ENCODE measurements at regions not wholly inside any gene's neighbourhood (a gene's known extent, or its start where the extent isn't known, plus 50 kb on each side); places are given as distances from the start of the nearest gene placed in this dataset.

DNA sequence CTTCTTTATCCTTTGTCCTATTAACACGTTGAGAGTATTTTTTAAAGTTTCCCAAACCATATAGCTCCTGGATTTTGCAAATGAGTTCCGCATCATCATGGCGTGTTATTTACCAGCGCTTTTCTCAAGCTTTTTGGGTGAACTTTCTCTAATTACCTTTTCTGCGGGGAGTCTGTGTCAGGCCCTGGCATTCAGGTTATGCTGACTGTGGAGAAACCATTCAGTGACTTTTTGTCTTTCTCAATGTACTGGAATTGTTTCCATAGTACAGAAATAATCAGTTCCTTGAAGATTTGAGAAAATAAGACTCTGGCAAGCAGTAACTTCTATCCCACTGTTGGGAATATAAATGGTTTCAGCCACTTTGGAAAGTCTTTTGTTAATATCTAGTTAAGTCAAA is 115.3 kb downstream of the CDH26 start:
- H4K20me1 ChIP-seq (ENCODE audit: insufficient read depth): no peaks in the 10 kb centered on the region
- H3K9me2 ChIP-seq: no peaks in the 10 kb centered on the region
- no peaks in the 10 kb centered on the region for H3F3A ChIP-seq (replicated peaks; ENCODE audit: insufficient read depth)
- no peak overlapping the region for H2AFZ ChIP-seq (ENCODE audit: low read depth)
- no peak overlapping the region for H3K9ac ChIP-seq
- ChIA-PET POLR2A (no interaction called here), CTCF (interaction anchor here (1.1 kb wide), 1 partner anchor 17 kb away, joined by 3 read pairs; no protein-coding TSS in a partner anchor)
- H3K27me3 ChIP-seq (ENCODE audit: insufficient read depth): no peaks in the 10 kb centered on the region
- no peaks in the 10 kb centered on the region for H3K9me3 ChIP-seq
- TF ChIP-seq GATA2 (CRISPR knock-in tag; IDR thresholded peaks at IDR 0.05) (no peak), YY1 (IDR thresholded peaks at IDR 0.05; ENCODE audit: low read depth) (no peak), USF1 (IDR thresholded peaks at IDR 0.05; ENCODE audit: borderline replicate concordance, low read depth) (no peak), SIN3A (IDR thresholded peaks at IDR 0.05; ENCODE audit: borderline replicate concordance, low read depth, low read length) (no peak), TEAD4 (IDR thresholded peaks at IDR 0.05; ENCODE audit: borderline replicate concordance, insufficient read depth) (no peak)
- H3K4me2 ChIP-seq: no peak overlapping the region
- DNase-seq: no peak
- WGBS (ENCODE audit: low lambda C conversion rate): 41% methylated on average over 5 of the region's 5 CpGs
- H3K4me3 ChIP-seq (ENCODE audit: low read depth in 2 of 2, low read length in 1 of 2): no peak overlapping the region
- no peaks in the 10 kb centered on the region for H3K79me2 ChIP-seq (ENCODE audit: insufficient read depth)
- no peak overlapping the region for H3K27ac ChIP-seq (ENCODE audit: low read depth in 2 of 2, low read length in 1 of 2)
- H3K36me3 ChIP-seq (replicated peaks in 1 of 2; ENCODE audit: control insufficient read depth in 1 of 2, insufficient read depth in 2 of 2, low read length in 1 of 2): no peaks in the 10 kb centered on the region
- peaks cover 0 to 4% of the 10 kb centered on the region in 2 experiments; a peak in 2 of 4 replicates for H3K4me1 ChIP-seq (ENCODE audit: control insufficient read depth in 1 of 2, insufficient read depth in 2 of 2, low read depth in 1 of 2, low read length in 1 of 2)

GRCh38 chr20:60074276-60074675 is 116.1 kb downstream of the CDH26 start:
- no peak for DNase-seq
- H3K4me3 ChIP-seq (ENCODE audit: low read depth in 2 of 2, low read length in 1 of 2): no peak overlapping the region
- no peak overlapping the region for H3K27ac ChIP-seq (ENCODE audit: low read depth in 2 of 2, low read length in 1 of 2)
- no peaks in the 10 kb centered on the region for H3K36me3 ChIP-seq (replicated peaks in 1 of 2; ENCODE audit: control insufficient read depth in 1 of 2, insufficient read depth in 2 of 2, low read length in 1 of 2)
- 42% methylated on average over 10 of the region's 10 CpGs for WGBS (ENCODE audit: low lambda C conversion rate)
- POLR2A ChIA-PET: no interaction called here
- H3K27me3 ChIP-seq (ENCODE audit: insufficient read depth): no peaks in the 10 kb centered on the region
- H3K4me2 ChIP-seq: no peak overlapping the region
- H3F3A ChIP-seq (replicated peaks; ENCODE audit: insufficient read depth): no peaks in the 10 kb centered on the region
- no peaks in the 10 kb centered on the region for H3K9me2 ChIP-seq
- H2AFZ ChIP-seq (ENCODE audit: low read depth): no peak overlapping the region
- no peaks in the 10 kb centered on the region for H4K20me1 ChIP-seq (ENCODE audit: insufficient read depth)
- CTCF ChIA-PET: no interaction called here
- no peaks in the 10 kb centered on the region for H3K9me3 ChIP-seq
- peaks cover 0 to 6% of the 10 kb centered on the region in 2 experiments; a peak in 1 of 4 replicates for H3K4me1 ChIP-seq (ENCODE audit: control insufficient read depth in 1 of 2, insufficient read depth in 2 of 2, low read depth in 1 of 2, low read length in 1 of 2)
- no peaks in the 10 kb centered on the region for H3K79me2 ChIP-seq (ENCODE audit: insufficient read depth)
- H3K9ac ChIP-seq: no peak overlapping the region
- TF ChIP-seq RCOR1 (IDR thresholded peaks at IDR 0.05; ENCODE audit: low read length) (no peak), ELF1 (IDR thresholded peaks at IDR 0.05) (no peak), FOSL2 (IDR thresholded peaks at IDR 0.05; ENCODE audit: borderline replicate concordance, low read depth) (no peak), REST (IDR thresholded peaks at IDR 0.05; ENCODE audit: low read depth, low read length) (no peak), NFIC (IDR thresholded peaks at IDR 0.05; ENCODE audit: borderline replicate concordance) (no peak), MEF2A (IDR thresholded peaks at IDR 0.05; ENCODE audit: borderline replicate concordance, low read depth) (no peak), EP300 (IDR thresholded peaks at IDR 0.05; ENCODE audit: borderline replicate concordance in 1 of 2, low read depth in 1 of 2, low read length in 1 of 2) (no peak)
- TF ChIP-seq, protein P1, sequence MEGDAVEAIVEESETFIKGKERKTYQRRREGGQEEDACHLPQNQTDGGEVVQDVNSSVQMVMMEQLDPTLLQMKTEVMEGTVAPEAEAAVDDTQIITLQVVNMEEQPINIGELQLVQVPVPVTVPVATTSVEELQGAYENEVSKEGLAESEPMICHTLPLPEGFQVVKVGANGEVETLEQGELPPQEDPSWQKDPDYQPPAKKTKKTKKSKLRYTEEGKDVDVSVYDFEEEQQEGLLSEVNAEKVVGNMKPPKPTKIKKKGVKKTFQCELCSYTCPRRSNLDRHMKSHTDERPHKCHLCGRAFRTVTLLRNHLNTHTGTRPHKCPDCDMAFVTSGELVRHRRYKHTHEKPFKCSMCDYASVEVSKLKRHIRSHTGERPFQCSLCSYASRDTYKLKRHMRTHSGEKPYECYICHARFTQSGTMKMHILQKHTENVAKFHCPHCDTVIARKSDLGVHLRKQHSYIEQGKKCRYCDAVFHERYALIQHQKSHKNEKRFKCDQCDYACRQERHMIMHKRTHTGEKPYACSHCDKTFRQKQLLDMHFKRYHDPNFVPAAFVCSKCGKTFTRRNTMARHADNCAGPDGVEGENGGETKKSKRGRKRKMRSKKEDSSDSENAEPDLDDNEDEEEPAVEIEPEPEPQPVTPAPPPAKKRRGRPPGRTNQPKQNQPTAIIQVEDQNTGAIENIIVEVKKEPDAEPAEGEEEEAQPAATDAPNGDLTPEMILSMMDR (IDR thresholded peaks at IDR 0.05): no peak

All from SK-N-SH (cell line).